Stomach (tissue), 8 donors: ENCODE measurements at regions not wholly inside any gene's neighbourhood (a gene's known extent, or its start where the extent isn't known, plus 50 kb on each side); places are given as distances from the start of the nearest gene placed in this dataset.

Experiments
- DNase-seq, 2 donors: peaks; one replicate each; pipeline versions ENCODE4 v3.0.0 to v3.0.0-alpha.2; 2013 to 2019
- H3K27ac ChIP-seq, 5 donors: fragments of 200-600 bp in 4 of 5; sonication (generic) in 4 of 5; one replicate each; pipeline ENCODE4 v1.5.1; 2013 to 2019; ENCODE audit warnings: mild to moderate bottlenecking in 1 of 5, moderate library complexity in 1 of 5
- H3K27me3 ChIP-seq, 3 donors: fragments of 200-600 bp; sonication (generic); one replicate each; pipeline ENCODE4 v1.5.1; 2017 to 2019; ENCODE audit warnings: mixed run types in 1 of 3
- H3K36me3 ChIP-seq, 4 donors: fragments of 200-600 bp; sonication (generic); 1 replicate in 3 of 4; 2 replicates in 1 of 4; pipeline ENCODE4 v1.5.1; 2016 to 2019
- H3K4me1 ChIP-seq, 4 donors: fragments of 200-600 bp; sonication (generic); one replicate each; pipeline ENCODE4 v1.5.1; 2016 to 2019
- H3K4me3 ChIP-seq, 4 donors: fragments of 200-600 bp; sonication (generic) in 3 of 4; one replicate each; pipeline ENCODE4 v1.5.1; 2016 to 2019; ENCODE audit warnings: mild to moderate bottlenecking in 1 of 4
- H3K9me3 ChIP-seq, 4 donors: fragments of 200-600 bp; sonication (generic); one replicate each; pipeline ENCODE4 v1.5.1; 2016 to 2019
- EP300 ChIP-seq: sonication (generic); formaldehyde crosslinking; IDR thresholded peaks from one replicate; pipeline ENCODE4 v1.6.1; 2017; ENCODE audit warnings: antibody characterized with exemption
- POLR2A ChIP-seq, 4 donors: fragments of 450-650 bp; IDR thresholded peaks; one replicate each; pipeline ENCODE4 v1.6.1; 2016; ENCODE audit warnings: antibody characterized with exemption in 4 of 4, control low read depth in 2 of 4, mild to moderate bottlenecking in 1 of 4, moderate library complexity in 1 of 4
- POLR2AphosphoS5 ChIP-seq, 3 donors: sonication (generic); formaldehyde crosslinking; IDR thresholded peaks; one replicate each; pipeline ENCODE4 v1.6.1; 2016; ENCODE audit warnings: antibody characterized with exemption in 3 of 3
- WGBS, 5 donors: extraction: QIAGEN DNeasy Blood & Tissue Kit in 3 of 5; methylation state at CpG; one replicate each; pipeline versions ENCODE4 v1.1.5 to v1.1.7; 2013 to 2018; 5-methylcytosine and 5-hydroxymethylcytosine counted together
- intact Hi-C: fragments of 100-400 bp; cut with DNase I; formaldehyde crosslinking; loops from one replicate; pipeline ENCODE4 v1.15.1; 2023; ENCODE audit warnings: low total_unique reads
- TF ChIP-seq, protein P1 (sequence below), 7 experiments: fragments of 450-650 bp in 4 of 7; fragments of 200-600 bp in 3 of 7; sonication (generic) in 3 of 7; IDR thresholded peaks; one replicate each; pipeline ENCODE4 v1.5.1; 2016 to 2019; ENCODE audit warnings: antibody characterized with exemption in 7 of 7, control low read depth in 2 of 7, mild to moderate bottlenecking in 1 of 7
- donor health status: healthy with polysubstance abuse.
- donor health status: Bipolar disorder and iron deficiency.
- donor health status: healthy.

DNA sequence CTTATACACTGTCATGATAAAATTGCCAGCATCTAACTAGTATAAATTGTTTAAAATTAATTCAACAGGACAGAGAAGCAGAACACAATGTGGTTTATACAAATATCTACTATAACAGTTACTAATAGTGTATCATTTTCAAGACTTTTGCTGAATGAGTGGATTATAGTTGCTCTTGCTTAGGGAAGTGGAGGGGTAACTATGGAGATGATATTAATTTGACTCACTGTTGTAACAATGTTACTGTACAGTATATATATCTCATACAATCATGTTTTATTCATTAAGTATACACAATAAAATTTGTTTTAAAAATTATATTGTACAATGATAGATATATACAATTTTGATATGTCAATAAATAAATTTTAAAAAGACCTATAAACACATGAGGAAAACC lies 119.1 kb downstream of the ZPLD1 start:
- intact Hi-C loops = no loop called here
- no peak overlapping the region for H3K4me3 ChIP-seq
- TF ChIP-seq EP300 = no peak
- no peak for DNase-seq
- H3K9me3 ChIP-seq = no peaks in the 10 kb centered on the region
- H3K36me3 ChIP-seq = no peaks in the 10 kb centered on the region
- no peaks in the 10 kb centered on the region for H3K27me3 ChIP-seq
- no peak overlapping the region for H3K27ac ChIP-seq
- no peaks in the 10 kb centered on the region for H3K4me1 ChIP-seq

DNA sequence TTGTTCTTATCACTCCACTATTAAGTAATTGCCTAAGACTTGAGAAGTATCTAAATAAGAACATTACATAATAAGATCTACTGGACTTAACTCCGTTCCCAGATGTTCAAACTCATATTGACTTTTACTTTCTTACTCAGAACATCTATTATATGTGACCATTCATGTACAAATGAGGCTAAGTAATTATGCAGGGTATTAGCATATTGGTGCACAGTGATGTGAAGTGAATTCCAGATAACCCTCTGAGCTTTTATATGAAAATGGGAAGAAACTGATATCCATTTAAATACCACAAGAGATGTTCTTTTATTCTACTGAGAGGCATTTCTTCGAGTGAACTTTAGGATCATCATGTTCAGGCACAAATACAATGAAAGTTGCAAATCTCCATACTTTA lies 135.7 kb downstream of the ZPLD1 start:
- no peaks in the 10 kb centered on the region for H3K9me3 ChIP-seq
- no peaks in the 10 kb centered on the region for H3K27me3 ChIP-seq
- H3K36me3 ChIP-seq = no peaks in the 10 kb centered on the region
- no peaks in the 10 kb centered on the region for H3K4me1 ChIP-seq
- no peak overlapping the region for H3K27ac ChIP-seq
- intact Hi-C loops = no loop called here
- 41 to 50% (median 46%) methylated on average over 2 of the region's 2 CpGs for WGBS, 5 donors
- TF ChIP-seq POLR2A (IDR thresholded peaks at IDR 0.05) (no peak), POLR2AphosphoS5 (IDR thresholded peaks at IDR 0.05) (no peak), EP300 (no peak)
- TF ChIP-seq, protein P1, sequence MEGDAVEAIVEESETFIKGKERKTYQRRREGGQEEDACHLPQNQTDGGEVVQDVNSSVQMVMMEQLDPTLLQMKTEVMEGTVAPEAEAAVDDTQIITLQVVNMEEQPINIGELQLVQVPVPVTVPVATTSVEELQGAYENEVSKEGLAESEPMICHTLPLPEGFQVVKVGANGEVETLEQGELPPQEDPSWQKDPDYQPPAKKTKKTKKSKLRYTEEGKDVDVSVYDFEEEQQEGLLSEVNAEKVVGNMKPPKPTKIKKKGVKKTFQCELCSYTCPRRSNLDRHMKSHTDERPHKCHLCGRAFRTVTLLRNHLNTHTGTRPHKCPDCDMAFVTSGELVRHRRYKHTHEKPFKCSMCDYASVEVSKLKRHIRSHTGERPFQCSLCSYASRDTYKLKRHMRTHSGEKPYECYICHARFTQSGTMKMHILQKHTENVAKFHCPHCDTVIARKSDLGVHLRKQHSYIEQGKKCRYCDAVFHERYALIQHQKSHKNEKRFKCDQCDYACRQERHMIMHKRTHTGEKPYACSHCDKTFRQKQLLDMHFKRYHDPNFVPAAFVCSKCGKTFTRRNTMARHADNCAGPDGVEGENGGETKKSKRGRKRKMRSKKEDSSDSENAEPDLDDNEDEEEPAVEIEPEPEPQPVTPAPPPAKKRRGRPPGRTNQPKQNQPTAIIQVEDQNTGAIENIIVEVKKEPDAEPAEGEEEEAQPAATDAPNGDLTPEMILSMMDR (IDR thresholded peaks at IDR 0.05) = no peak
- H3K4me3 ChIP-seq = no peak overlapping the region
- DNase-seq = no peak

DNA sequence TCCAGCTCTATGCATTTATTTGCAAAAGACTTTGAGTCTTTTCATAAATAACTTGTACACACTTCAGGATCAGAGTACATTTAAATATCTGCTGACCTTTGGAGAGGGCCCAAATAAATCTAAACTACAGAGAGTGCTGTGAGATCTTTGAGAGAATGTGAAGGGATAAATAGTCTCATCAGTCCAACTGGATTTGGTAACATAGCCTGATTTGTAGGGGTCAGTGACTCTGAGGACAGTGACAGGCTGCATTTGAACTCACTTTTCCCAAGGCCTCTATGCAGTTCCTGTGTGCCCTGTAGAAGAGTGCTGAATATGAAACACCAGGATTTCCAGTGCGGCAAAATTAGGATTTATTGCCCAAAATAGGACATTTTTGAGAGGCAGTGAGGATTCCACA lies 136.2 kb downstream of the ZPLD1 start:
- no peaks in the 10 kb centered on the region for H3K9me3 ChIP-seq
- DNase-seq = no peak
- intact Hi-C loops = no loop called here
- H3K36me3 ChIP-seq = no peaks in the 10 kb centered on the region
- H3K27ac ChIP-seq = no peak overlapping the region
- H3K4me1 ChIP-seq = no peaks in the 10 kb centered on the region
- no peaks in the 10 kb centered on the region for H3K27me3 ChIP-seq
- 67 to 94% (median 89%) methylated on average over 1 of the region's 1 CpG for WGBS, 5 donors
- H3K4me3 ChIP-seq = no peak overlapping the region
- TF ChIP-seq POLR2AphosphoS5 (IDR thresholded peaks at IDR 0.05) = no peak
- TF ChIP-seq, protein P1 (IDR thresholded peaks at IDR 0.05) = no peak
- no peak for TF ChIP-seq EP300
- TF ChIP-seq POLR2A (IDR thresholded peaks at IDR 0.05) = no peak

DNA sequence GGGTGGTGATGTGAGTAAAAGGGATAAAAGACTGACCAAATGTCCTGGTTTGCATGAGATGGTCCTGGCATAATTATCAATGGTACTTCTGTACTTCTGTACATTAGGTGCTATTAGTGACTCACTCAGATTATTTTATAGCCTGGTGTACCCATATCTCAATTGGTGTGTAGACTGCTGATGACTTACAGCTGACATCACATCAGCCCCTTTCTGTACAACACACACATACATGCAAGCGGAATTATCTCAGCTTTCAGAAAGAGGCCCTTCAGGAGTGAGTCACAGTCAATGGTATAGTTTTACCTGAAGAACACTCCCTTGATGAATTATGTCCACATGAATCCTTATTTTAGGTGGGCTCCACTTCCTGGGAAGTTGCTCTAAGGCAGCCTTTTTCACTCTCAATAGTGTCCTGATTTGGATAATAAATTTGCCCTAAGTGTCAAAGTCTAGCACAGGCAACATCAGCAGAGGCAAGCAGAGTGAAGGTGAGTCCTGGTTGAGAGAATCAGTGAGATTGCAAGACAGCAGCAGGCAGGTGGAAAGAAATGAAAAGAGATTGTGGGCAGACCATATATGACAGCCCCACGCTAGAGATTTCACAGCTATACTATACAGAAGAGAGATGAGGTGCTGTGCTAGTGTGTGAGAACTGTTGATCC lies 137.0 kb downstream of the ZPLD1 start:
- no peak for DNase-seq
- intact Hi-C loops = no loop called here
- H3K4me3 ChIP-seq = no peak overlapping the region
- WGBS, 5 donors = 83 to 93% (median 88%) methylated on average over 2 of the region's 2 CpGs
- TF ChIP-seq, protein P1 (IDR thresholded peaks at IDR 0.05) = no peak
- TF ChIP-seq POLR2AphosphoS5 (IDR thresholded peaks at IDR 0.05) (no peak), POLR2A (IDR thresholded peaks at IDR 0.05) (no peak), EP300 (no peak)
- H3K36me3 ChIP-seq = no peaks in the 10 kb centered on the region
- no peak overlapping the region for H3K27ac ChIP-seq
- H3K9me3 ChIP-seq = no peaks in the 10 kb centered on the region
- no peaks in the 10 kb centered on the region for H3K4me1 ChIP-seq
- H3K27me3 ChIP-seq = no peaks in the 10 kb centered on the region

DNA sequence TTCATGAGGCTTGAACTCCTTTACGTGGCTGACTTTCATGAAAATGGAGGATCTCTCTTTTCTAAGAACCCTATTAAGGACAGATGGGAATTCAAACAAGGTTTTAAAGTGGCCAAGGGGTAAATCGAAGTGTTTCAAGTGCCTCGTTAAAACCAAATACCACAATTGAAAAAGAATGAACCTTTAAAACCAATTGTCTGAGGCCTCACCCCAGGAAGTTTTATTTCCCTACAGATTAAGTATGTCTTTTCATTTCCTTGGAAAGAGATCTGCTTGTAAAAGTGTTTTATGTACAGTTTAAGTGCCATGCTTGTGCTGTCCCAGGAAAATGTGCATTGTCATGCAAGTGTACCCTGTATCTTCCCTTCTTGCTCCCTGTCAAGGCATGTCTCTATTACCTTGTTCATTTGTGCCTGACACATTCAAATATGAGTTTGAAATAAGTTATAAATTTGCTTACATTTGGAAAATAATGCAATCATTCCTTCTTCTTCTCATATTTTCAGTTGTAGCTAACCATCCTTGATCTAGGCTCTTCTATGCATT lies 138.7 kb downstream of the ZPLD1 start:
- TF ChIP-seq, protein P1 (IDR thresholded peaks at IDR 0.05) = no peak
- TF ChIP-seq EP300 = no peak
- TF ChIP-seq POLR2AphosphoS5 (IDR thresholded peaks at IDR 0.05) = no peak
- TF ChIP-seq POLR2A (IDR thresholded peaks at IDR 0.05) = no peak
- Histone ChIP-seq H3K4me1 (no peaks in the 10 kb centered on the region), H3K9me3 (no peaks in the 10 kb centered on the region), H3K27me3 (no peaks in the 10 kb centered on the region), H3K4me3 (no peak overlapping the region), H3K27ac (no peak overlapping the region), H3K36me3 (no peaks in the 10 kb centered on the region)
- intact Hi-C loops = no loop called here
- DNase-seq = no peak
- WGBS, 5 donors = 86 to 91% (median 90%) methylated on average over 3 of the region's 3 CpGs
